Suprapubic skin (tissue), 4 donors: ENCODE measurements at regions not wholly inside any gene's neighbourhood (a gene's known extent, or its start where the extent isn't known, plus 50 kb on each side); places are given as distances from the start of the nearest gene placed in this dataset.

ENCODE experiments used
- DNase-seq, 2 donors: peaks; one replicate each; pipeline ENCODE4 v3.0.0-alpha.2; 2019; ENCODE audit warnings: low spot score in 2 of 2
- H3K27ac ChIP-seq: fragments of 200-600 bp; sonication (generic); one replicate; pipeline ENCODE4 v1.5.1; 2019
- H3K27me3 ChIP-seq: fragments of 200-600 bp; sonication (generic); one replicate; pipeline ENCODE4 v1.5.1; 2019
- H3K36me3 ChIP-seq: fragments of 200-600 bp; sonication (generic); one replicate; pipeline ENCODE4 v1.5.1; 2019
- H3K4me1 ChIP-seq: fragments of 200-600 bp; sonication (generic); one replicate; pipeline ENCODE4 v1.5.1; 2019
- H3K4me3 ChIP-seq: fragments of 200-600 bp; sonication (generic); one replicate; pipeline ENCODE4 v1.5.1; 2019; ENCODE audit warnings: mild to moderate bottlenecking
- H3K9me3 ChIP-seq: fragments of 200-600 bp; sonication (generic); one replicate; pipeline ENCODE4 v1.5.1; 2019
- EP300 ChIP-seq: sonication (generic); formaldehyde crosslinking; IDR thresholded peaks from one replicate; pipeline ENCODE4 v1.6.1; 2017; ENCODE audit warnings: antibody characterized with exemption
- POLR2A ChIP-seq, 2 donors: fragments of 450-650 bp; IDR thresholded peaks; one replicate each; pipeline ENCODE4 v1.6.1; 2017; ENCODE audit warnings: antibody characterized with exemption in 2 of 2, mild to moderate bottlenecking in 2 of 2, moderate library complexity in 2 of 2
- POLR2AphosphoS5 ChIP-seq, 3 donors: sonication (generic); formaldehyde crosslinking; IDR thresholded peaks; one replicate each; pipeline ENCODE4 v1.6.1; 2017; ENCODE audit warnings: antibody characterized with exemption in 3 of 3
- WGBS: methylation state at CpG from one replicate; pipeline ENCODE4 v1.1.5; 2018; 5-methylcytosine and 5-hydroxymethylcytosine counted together
- TF ChIP-seq, protein P1 (sequence below), 2 donors: fragments of 200-600 bp in 1 of 2; fragments of 450-650 bp in 1 of 2; sonication (generic) in 1 of 2; IDR thresholded peaks; one replicate each; pipeline ENCODE4 v1.5.1; 2016 to 2019; ENCODE audit warnings: antibody characterized with exemption in 2 of 2, mild to moderate bottlenecking in 1 of 2, moderate library complexity in 1 of 2

DNA sequence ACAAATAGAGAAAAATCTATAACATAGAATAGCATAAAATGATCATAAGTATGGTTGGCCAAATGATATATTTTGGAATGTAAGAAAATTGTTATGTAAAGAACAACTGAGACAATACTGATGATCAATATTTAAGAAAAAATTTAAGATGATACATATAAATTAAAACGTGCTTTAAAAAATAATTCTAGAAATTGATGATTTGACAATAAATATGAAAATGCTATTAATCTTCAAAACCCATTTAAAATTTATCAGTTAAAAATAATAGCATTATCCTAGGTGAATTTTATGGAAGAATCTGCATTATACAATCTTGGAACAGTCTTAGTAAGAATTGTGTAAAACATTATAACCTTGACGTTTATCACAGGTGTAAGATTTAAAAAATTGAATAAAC lies 95.1 kb upstream of the DACH1 start:
- H3K27me3 ChIP-seq: no peaks in the 10 kb centered on the region
- WGBS: 80% methylated on average over 2 of the region's 2 CpGs
- no peak overlapping the region for H3K27ac ChIP-seq
- TF ChIP-seq POLR2AphosphoS5 (IDR thresholded peaks at IDR 0.05) (no peak), POLR2A (IDR thresholded peaks at IDR 0.05) (no peak), EP300 (no peak)
- DNase-seq: no peak
- no peaks in the 10 kb centered on the region for H3K36me3 ChIP-seq
- H3K9me3 ChIP-seq: no peaks in the 10 kb centered on the region
- no peaks in the 10 kb centered on the region for H3K4me1 ChIP-seq
- no peak overlapping the region for H3K4me3 ChIP-seq

DNA sequence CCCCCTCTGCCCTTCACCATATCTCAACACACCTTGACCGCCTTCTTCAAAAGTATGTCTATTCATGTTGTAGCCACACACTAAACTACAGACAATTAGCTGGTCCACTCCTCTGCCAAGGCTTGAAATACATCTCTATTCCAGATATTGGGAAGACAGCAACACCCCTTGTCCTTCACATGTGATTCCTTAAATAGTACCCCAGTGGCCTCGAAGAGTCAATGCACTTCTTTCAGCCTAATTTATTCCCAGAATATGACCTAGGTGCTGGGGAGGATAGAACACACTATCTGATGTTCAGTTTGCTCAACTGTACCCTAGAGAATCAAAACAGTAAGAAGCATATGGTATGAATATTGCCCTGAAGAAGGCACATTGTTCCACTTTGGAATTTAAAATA lies 82.4 kb upstream of the DACH1 start:
- H3K4me1 ChIP-seq: no peaks in the 10 kb centered on the region
- DNase-seq: no peak
- no peaks in the 10 kb centered on the region for H3K27me3 ChIP-seq
- WGBS: 67% methylated on average over 2 of the region's 2 CpGs
- no peak overlapping the region for H3K4me3 ChIP-seq
- no peaks in the 10 kb centered on the region for H3K9me3 ChIP-seq
- no peak overlapping the region for H3K27ac ChIP-seq
- no peaks in the 10 kb centered on the region for H3K36me3 ChIP-seq
- TF ChIP-seq POLR2AphosphoS5 (IDR thresholded peaks at IDR 0.05): no peak
- no peak for TF ChIP-seq POLR2A (IDR thresholded peaks at IDR 0.05)
- TF ChIP-seq, protein P1, sequence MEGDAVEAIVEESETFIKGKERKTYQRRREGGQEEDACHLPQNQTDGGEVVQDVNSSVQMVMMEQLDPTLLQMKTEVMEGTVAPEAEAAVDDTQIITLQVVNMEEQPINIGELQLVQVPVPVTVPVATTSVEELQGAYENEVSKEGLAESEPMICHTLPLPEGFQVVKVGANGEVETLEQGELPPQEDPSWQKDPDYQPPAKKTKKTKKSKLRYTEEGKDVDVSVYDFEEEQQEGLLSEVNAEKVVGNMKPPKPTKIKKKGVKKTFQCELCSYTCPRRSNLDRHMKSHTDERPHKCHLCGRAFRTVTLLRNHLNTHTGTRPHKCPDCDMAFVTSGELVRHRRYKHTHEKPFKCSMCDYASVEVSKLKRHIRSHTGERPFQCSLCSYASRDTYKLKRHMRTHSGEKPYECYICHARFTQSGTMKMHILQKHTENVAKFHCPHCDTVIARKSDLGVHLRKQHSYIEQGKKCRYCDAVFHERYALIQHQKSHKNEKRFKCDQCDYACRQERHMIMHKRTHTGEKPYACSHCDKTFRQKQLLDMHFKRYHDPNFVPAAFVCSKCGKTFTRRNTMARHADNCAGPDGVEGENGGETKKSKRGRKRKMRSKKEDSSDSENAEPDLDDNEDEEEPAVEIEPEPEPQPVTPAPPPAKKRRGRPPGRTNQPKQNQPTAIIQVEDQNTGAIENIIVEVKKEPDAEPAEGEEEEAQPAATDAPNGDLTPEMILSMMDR (IDR thresholded peaks at IDR 0.05): no peak
- TF ChIP-seq EP300: no peak

DNA sequence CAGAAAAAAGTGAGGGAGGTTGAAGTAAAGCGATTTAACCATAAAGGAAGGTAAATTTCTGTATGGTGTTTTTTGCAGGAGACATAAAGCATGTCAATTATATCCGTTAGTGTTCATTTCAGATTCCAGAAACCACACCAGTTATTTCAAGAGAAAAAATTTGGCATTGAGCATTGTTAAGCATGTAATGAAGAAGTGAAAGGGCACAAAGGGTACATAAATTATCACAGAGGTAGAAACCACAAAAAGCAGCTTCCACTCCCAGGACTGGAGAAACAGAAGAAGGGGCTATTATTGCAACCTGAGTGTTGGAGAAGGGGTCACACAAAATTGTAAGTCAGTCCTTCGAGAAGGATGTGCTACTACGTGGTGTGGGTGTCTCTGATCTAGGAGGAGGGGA lies 72.2 kb upstream of the DACH1 start:
- Histone ChIP-seq H3K4me3 (no peak overlapping the region), H3K36me3 (no peaks in the 10 kb centered on the region), H3K9me3 (no peaks in the 10 kb centered on the region), H3K27me3 (no peaks in the 10 kb centered on the region), H3K27ac (no peak overlapping the region), H3K4me1 (no peaks in the 10 kb centered on the region)
- WGBS: 53% methylated on average over 4 of the region's 4 CpGs
- TF ChIP-seq POLR2A (IDR thresholded peaks at IDR 0.05) (no peak), POLR2AphosphoS5 (IDR thresholded peaks at IDR 0.05) (no peak), EP300 (no peak)
- TF ChIP-seq, protein P1 (IDR thresholded peaks at IDR 0.05): no peak
- no peak for DNase-seq

DNA sequence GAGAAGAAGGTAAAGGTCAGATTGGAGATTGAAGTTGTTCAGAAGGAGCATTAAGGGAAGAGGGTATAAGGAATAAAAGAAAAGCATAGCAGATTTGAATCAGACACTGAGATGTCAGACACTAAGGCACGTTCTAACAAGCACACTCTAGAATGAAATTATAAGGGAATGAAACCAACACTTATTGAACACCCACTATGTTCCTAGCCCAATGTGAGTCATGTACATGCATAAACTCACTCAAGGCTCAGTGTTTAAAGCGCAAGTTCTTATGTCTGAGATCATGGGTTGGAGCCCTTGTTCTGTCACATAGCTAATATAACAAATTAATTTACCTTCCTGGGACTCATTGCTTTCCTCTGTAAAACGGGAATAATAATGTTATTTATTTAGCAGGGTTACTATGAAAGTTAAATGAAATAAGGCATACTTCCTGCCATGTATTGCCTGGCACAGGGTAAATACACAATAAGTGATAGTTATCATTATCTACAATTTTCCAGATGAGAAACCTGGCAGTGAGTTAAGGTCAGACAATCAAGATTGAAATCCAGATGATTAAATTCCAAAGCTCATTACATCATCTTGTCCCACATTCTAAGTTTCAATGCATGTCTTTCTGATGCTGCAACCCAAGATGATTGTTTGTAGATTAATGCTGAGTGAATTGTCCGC lies 68.3 kb upstream of the DACH1 start:
- Histone ChIP-seq H3K4me3 (no peak overlapping the region), H3K4me1 (no peaks in the 10 kb centered on the region), H3K27ac (no peak overlapping the region), H3K9me3 (no peaks in the 10 kb centered on the region), H3K27me3 (no peaks in the 10 kb centered on the region), H3K36me3 (no peaks in the 10 kb centered on the region)
- TF ChIP-seq, protein P1 (IDR thresholded peaks at IDR 0.05): no peak
- no peak for TF ChIP-seq POLR2A (IDR thresholded peaks at IDR 0.05)
- no peak for TF ChIP-seq POLR2AphosphoS5 (IDR thresholded peaks at IDR 0.05)
- no peak for TF ChIP-seq EP300
- 75% methylated on average over 4 of the region's 4 CpGs for WGBS
- DNase-seq: no peak

DNA sequence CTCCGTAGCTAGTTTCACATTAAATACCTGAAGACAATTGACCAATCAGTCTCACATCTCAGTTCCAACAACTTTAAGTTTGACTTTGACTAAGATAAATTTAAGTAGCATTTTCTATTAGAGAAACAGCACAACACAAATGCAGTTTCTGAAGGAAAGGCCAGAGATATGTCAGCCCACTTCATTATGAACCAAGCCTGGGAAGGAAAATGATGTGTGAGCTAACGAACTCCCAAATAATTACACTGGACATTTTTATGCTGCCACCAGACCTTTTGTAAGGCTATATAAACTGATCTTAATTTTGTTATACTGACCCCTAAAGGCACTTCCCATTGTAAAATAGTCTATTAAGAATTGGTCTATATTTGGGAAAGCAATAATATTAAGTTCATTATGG lies 57.9 kb upstream of the DACH1 start:
- no peak for DNase-seq
- TF ChIP-seq EP300: no peak
- no peak for TF ChIP-seq POLR2AphosphoS5 (IDR thresholded peaks at IDR 0.05)
- TF ChIP-seq POLR2A (IDR thresholded peaks at IDR 0.05): no peak
- TF ChIP-seq, protein P1 (IDR thresholded peaks at IDR 0.05): no peak
- WGBS: 48% methylated on average over 2 of the region's 2 CpGs
- no peaks in the 10 kb centered on the region for H3K36me3 ChIP-seq
- no peaks in the 10 kb centered on the region for H3K9me3 ChIP-seq
- H3K4me1 ChIP-seq: no peaks in the 10 kb centered on the region
- no peak overlapping the region for H3K4me3 ChIP-seq
- no peak overlapping the region for H3K27ac ChIP-seq
- H3K27me3 ChIP-seq: no peaks in the 10 kb centered on the region

DNA sequence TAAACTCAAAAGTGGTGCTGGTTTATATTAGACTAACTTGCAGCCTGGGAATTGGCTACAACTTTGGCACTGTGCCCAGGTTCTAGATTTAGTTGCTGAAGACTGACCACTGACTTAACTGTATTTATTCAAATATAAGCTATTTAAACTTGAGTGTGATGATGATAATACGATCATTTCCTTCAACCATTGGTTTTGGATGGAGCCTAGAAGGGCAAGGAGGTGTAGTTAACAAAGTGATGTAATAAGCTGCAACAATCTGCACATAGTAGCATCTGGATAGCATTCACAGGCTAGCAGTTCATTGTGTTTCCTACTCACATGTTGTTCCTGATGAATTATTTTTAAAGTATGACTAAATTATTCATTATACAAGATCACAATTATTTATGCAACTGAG lies 55.2 kb upstream of the DACH1 start:
- H3K4me1 ChIP-seq: no peaks in the 10 kb centered on the region
- H3K36me3 ChIP-seq: no peaks in the 10 kb centered on the region
- H3K27ac ChIP-seq: no peak overlapping the region
- TF ChIP-seq, protein P1 (IDR thresholded peaks at IDR 0.05): no peak
- no peak for TF ChIP-seq EP300
- no peak for TF ChIP-seq POLR2AphosphoS5 (IDR thresholded peaks at IDR 0.05)
- TF ChIP-seq POLR2A (IDR thresholded peaks at IDR 0.05): no peak
- no peak overlapping the region for H3K4me3 ChIP-seq
- no peaks in the 10 kb centered on the region for H3K27me3 ChIP-seq
- 63% methylated on average over 1 of the region's 1 CpG for WGBS
- no peaks in the 10 kb centered on the region for H3K9me3 ChIP-seq
- DNase-seq: no peak
